ENCODE measurements at regions not wholly inside any gene's neighbourhood (a gene's known extent, or its start where the extent isn't known, plus 50 kb on each side); places are given as distances from the start of the nearest gene placed in this dataset.

DNA sequence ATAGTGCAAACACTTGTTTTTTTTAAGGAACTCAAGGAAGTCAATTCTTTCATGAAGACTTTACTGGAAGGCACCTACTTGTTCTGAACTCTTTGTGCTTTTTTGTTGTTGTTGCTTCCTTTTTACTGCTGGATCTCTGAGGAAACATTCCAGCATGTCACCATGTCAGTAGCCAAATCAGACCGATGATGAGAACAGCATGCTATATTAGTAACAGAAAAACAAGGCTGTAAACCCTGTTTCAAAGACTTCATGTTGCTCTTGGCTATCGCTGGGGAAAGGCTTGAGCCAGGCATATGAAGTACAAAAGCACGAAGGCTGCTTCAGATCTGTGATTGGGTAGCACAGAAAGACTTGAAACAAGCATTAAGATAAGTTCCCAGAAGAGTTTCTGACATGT lies 125.6 kb upstream of the SLC5A12 start:
- no peak overlapping the region for H3K27ac ChIP-seq
- in situ Hi-C loops (cut with HindIII; ENCODE audit: low pct_ligation_motif_present, low sequenced_read_pairs): no loop called here
- peak; percentile 10 for DNase-seq
- TF ChIP-seq, protein P1, sequence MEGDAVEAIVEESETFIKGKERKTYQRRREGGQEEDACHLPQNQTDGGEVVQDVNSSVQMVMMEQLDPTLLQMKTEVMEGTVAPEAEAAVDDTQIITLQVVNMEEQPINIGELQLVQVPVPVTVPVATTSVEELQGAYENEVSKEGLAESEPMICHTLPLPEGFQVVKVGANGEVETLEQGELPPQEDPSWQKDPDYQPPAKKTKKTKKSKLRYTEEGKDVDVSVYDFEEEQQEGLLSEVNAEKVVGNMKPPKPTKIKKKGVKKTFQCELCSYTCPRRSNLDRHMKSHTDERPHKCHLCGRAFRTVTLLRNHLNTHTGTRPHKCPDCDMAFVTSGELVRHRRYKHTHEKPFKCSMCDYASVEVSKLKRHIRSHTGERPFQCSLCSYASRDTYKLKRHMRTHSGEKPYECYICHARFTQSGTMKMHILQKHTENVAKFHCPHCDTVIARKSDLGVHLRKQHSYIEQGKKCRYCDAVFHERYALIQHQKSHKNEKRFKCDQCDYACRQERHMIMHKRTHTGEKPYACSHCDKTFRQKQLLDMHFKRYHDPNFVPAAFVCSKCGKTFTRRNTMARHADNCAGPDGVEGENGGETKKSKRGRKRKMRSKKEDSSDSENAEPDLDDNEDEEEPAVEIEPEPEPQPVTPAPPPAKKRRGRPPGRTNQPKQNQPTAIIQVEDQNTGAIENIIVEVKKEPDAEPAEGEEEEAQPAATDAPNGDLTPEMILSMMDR (IDR thresholded peaks at IDR 0.05; ENCODE audit: low read depth, low read length, missing control alignments): no peak
- H3K4me3 ChIP-seq (ENCODE audit: low read depth, low read length): no peak overlapping the region
- H3K27me3 ChIP-seq (replicated peaks): no peaks in the 10 kb centered on the region
- no peaks in the 10 kb centered on the region for H3K36me3 ChIP-seq (replicated peaks)

DNA sequence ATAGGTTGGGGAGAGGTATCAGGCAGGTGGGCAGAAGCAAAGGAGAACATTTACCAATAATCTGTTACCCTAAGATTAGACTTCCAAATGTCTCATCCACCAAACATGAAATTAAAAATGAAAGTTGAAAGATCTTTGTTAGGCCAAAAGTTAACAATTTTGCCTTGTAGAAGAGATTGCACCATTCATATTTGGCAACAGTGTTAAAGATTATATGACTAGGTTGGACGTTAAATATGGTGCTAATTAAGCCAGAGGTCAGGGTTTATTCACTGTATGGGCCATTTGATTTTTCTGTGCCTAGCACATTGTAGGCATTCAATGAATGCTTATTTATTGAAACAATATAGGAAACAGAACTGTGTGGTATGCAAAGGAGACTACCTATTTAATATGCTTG lies 126.1 kb upstream of the SLC5A12 start:
- no peak for DNase-seq
- Histone ChIP-seq H3K27ac (no peak overlapping the region), H3K4me3 (ENCODE audit: low read depth, low read length) (no peak overlapping the region), H3K36me3 (replicated peaks) (no peaks in the 10 kb centered on the region), H3K27me3 (replicated peaks) (no peaks in the 10 kb centered on the region)
- TF ChIP-seq, protein P1 (IDR thresholded peaks at IDR 0.05; ENCODE audit: low read depth, low read length, missing control alignments): no peak
- in situ Hi-C loops (cut with HindIII; ENCODE audit: low pct_ligation_motif_present, low sequenced_read_pairs): no loop called here

DNA sequence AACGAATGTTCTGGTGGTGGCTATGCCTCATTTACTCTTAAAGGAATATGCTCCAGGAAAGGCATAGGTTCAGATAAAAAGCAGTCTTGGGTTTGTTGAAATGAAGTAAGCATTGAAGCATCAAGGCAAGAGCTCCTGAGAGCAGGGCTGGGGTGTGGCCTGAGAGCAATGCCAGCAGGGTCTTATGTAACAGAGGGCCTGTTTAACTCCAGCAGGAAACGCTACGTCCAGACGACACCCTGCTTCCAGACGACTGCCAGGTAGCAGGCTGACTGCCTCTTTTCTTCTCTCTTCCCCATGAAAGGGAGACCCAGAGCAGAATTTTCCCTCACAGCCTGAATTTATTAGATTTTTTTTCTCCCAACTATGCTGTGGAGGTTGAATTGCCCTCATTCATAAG lies 127.2 kb upstream of the SLC5A12 start:
- in situ Hi-C loops (cut with HindIII; ENCODE audit: low pct_ligation_motif_present, low sequenced_read_pairs): no loop called here
- no peak overlapping the region for H3K4me3 ChIP-seq (ENCODE audit: low read depth, low read length)
- no peak overlapping the region for H3K27ac ChIP-seq
- TF ChIP-seq, protein P1 (IDR thresholded peaks at IDR 0.05; ENCODE audit: low read depth, low read length, missing control alignments): no peak
- no peaks in the 10 kb centered on the region for H3K27me3 ChIP-seq (replicated peaks)
- H3K36me3 ChIP-seq (replicated peaks): no peaks in the 10 kb centered on the region
- DNase-seq: no peak

DNA sequence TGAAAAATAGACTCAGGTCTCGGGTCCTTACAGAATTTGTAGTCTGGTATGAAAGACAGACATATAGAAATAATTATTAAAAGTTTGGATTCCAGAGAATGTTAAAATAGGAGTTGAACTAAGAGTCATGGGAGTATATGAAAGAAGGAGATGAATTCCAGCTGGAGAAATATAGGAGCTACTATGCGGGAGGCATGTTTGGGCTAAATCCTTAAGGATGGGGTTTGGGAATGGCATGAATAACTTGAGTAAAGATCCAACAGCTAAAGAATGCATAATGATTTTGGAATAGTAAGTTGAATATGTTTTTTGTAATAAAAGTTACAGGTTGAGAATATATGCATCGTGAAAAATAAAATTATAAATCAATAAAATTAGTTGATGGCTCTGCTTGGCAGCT lies 129.4 kb upstream of the SLC5A12 start:
- DNase-seq: no peak
- H3K27me3 ChIP-seq (replicated peaks): no peaks in the 10 kb centered on the region
- H3K36me3 ChIP-seq (replicated peaks): no peaks in the 10 kb centered on the region
- TF ChIP-seq, protein P1 (IDR thresholded peaks at IDR 0.05; ENCODE audit: low read depth, low read length, missing control alignments): no peak
- H3K27ac ChIP-seq: no peak overlapping the region
- no peak overlapping the region for H3K4me3 ChIP-seq (ENCODE audit: low read depth, low read length)
- in situ Hi-C loops (cut with HindIII; ENCODE audit: low pct_ligation_motif_present, low sequenced_read_pairs): no loop called here

DNA sequence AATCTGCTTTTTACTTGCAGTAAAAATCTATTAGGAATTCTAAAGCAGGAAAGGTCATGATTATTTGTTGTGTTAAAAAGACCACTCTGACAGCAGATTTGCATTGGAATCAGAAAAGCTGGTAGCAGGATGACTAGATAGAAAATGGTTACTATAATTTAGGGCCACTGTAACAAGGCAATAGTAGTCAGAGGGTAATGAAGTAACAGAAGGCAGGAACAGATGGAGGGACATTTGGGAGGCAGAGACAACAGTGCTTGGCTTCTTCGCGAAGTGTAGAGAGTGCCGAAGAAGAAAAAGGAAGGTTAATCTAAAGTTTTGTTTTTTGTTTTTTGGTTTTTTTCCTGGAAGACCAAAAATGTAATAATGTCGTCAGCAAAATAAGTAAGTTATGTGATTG lies 129.8 kb upstream of the SLC5A12 start:
- TF ChIP-seq, protein P1 (IDR thresholded peaks at IDR 0.05; ENCODE audit: low read depth, low read length, missing control alignments): no peak
- no peak overlapping the region for H3K4me3 ChIP-seq (ENCODE audit: low read depth, low read length)
- DNase-seq: no peak
- no peaks in the 10 kb centered on the region for H3K27me3 ChIP-seq (replicated peaks)
- no peak overlapping the region for H3K27ac ChIP-seq
- in situ Hi-C loops (cut with HindIII; ENCODE audit: low pct_ligation_motif_present, low sequenced_read_pairs): no loop called here
- no peaks in the 10 kb centered on the region for H3K36me3 ChIP-seq (replicated peaks)

DNA sequence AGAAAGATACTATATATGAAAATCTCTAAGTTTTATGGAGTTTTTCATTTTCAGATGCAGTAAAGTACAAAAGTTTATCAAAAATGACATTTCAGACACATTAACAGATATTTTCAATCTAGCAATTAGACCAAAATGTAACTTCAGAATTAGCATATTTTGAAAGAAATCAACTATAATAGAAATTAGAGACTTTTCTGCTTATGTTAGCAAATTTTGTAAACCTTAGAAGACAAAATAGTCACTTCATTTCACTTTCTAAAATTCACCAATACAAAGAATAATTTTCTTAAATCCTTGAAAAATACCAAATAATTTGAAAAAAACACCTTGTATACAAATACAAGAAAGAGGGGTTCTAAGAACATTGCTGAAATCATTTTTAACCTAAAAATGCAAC lies 135.8 kb upstream of the FIBIN start:
- Histone ChIP-seq H3K27me3 (replicated peaks) (no peaks in the 10 kb centered on the region), H3K36me3 (replicated peaks) (no peaks in the 10 kb centered on the region), H3K27ac (no peak overlapping the region), H3K4me3 (ENCODE audit: low read depth, low read length) (no peak overlapping the region)
- TF ChIP-seq, protein P1 (IDR thresholded peaks at IDR 0.05; ENCODE audit: low read depth, low read length, missing control alignments): no peak
- in situ Hi-C loops (cut with HindIII; ENCODE audit: low pct_ligation_motif_present, low sequenced_read_pairs): no loop called here
- DNase-seq: no peak

All from brain microvascular endothelial cell (primary cell).